CD4-positive, CD25-positive, alpha-beta regulatory T cell (primary cell): ENCODE measurements at regions not wholly inside any gene's neighbourhood (a gene's known extent, or its start where the extent isn't known, plus 50 kb on each side); places are given as distances from the start of the nearest gene placed in this dataset.

Experiments used
- ATAC-seq, 2 donors: fragments of 150-1000 bp; cut with Tn5 transposase; one replicate each; pipeline ENCODE4 v1.10.0; 2021; ENCODE audit warnings: low read depth in 2 of 2, moderate number of reproducible peaks in 2 of 2, moderate library complexity in 1 of 2
- DNase-seq, 3 donors: peaks; one replicate each; pipeline versions ENCODE4 v3.0.0 to v3.0.0-alpha.2; 2012 to 2022; ENCODE audit warnings: mixed read lengths in 1 of 3
- H3K27ac ChIP-seq: one replicate; pipeline ENCODE4 v1.7.0; 2013; ENCODE audit warnings: mild to moderate bottlenecking, low read length; ENCODE audit not compliant: insufficient read depth, poor library complexity, severe bottlenecking
- H3K27me3 ChIP-seq: one replicate; pipeline ENCODE4 v1.7.0; 2013; ENCODE audit warnings: low read length; ENCODE audit not compliant: control insufficient read depth, insufficient read depth
- H3K36me3 ChIP-seq: one replicate; pipeline ENCODE4 v1.7.0; 2013; ENCODE audit warnings: mild to moderate bottlenecking, low read length, moderate library complexity; ENCODE audit not compliant: control insufficient read depth, insufficient read depth
- H3K4me1 ChIP-seq: 2 replicates; pipeline ENCODE4 v1.7.0; 2013; ENCODE audit warnings: mild to moderate bottlenecking, low read length; ENCODE audit not compliant: insufficient read depth, control insufficient read depth, poor library complexity, severe bottlenecking
- H3K4me3 ChIP-seq: one replicate; pipeline ENCODE4 v1.7.0; 2013; ENCODE audit warnings: low read depth, mild to moderate bottlenecking, low read length, moderate library complexity
- H3K9me3 ChIP-seq, 2 experiments: 1 replicate in 1 of 2; 2 replicates in 1 of 2; pipeline ENCODE4 v1.7.0; 2013; ENCODE audit warnings: low read length in 2 of 2, mild to moderate bottlenecking in 1 of 2, moderate library complexity in 1 of 2; ENCODE audit not compliant: control insufficient read depth in 2 of 2
- H3K27ac Mint-ChIP-seq, 3 donors: one replicate each; pipeline ENCODE4 v1.8.0; 2020 to 2022; ENCODE audit warnings: mild to moderate bottlenecking in 3 of 3, mixed read lengths in 3 of 3, moderate library complexity in 2 of 3
- H3K27me3 Mint-ChIP-seq: one replicate; pipeline ENCODE4 v1.8.0; 2022; ENCODE audit warnings: mild to moderate bottlenecking, mixed read lengths
- H3K36me3 Mint-ChIP-seq: one replicate; pipeline ENCODE4 v1.8.0; 2020; ENCODE audit warnings: mixed read lengths
- H3K4me1 Mint-ChIP-seq, 4 donors: one replicate each; pipeline ENCODE4 v1.8.0; 2020 to 2022; ENCODE audit warnings: mixed read lengths in 4 of 4, mild to moderate bottlenecking in 1 of 4
- H3K4me3 Mint-ChIP-seq, 4 donors: one replicate each; pipeline ENCODE4 v1.8.0; 2020 to 2022; ENCODE audit warnings: mild to moderate bottlenecking in 4 of 4, mixed read lengths in 4 of 4, moderate library complexity in 3 of 4
- H3K9me3 Mint-ChIP-seq, 7 donors: one replicate each; pipeline ENCODE4 v1.8.0; 2020 to 2022; ENCODE audit warnings: mixed read lengths in 7 of 7, mild to moderate bottlenecking in 3 of 7, moderate library complexity in 2 of 7

DNA sequence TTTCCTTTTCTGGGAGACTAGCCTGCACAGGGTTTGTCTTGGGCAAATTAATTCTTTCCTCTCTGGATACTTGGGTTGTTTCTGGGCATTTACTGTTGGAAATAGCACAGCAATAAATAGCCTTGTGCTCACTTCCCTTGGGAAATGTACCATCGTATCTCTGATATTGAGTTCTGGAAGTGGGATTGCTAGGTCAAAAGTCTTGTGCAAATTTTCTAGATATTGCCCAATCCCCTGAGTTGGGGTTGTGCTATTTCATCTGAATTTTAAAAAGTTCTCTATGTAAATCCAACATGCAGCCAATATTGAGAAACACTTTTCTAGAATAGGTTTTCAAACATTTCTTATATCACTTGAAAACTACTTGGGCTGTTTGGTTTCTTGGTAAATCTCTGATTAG is 64.0 kb upstream of the ELOVL5 start:
- Mint-ChIP-seq H3K9me3 (no peaks in the 10 kb centered on the region), H3K4me3 (no peak overlapping the region), H3K4me1 (peaks cover 3 to 6% (median 4%) of the 10 kb centered on the region in 4 donors), H3K36me3 (no peaks in the 10 kb centered on the region), H3K27me3 (peaks cover 5% of the 10 kb centered on the region), H3K27ac (no peak overlapping the region)
- ATAC-seq, result no peak
- H3K4me1 ChIP-seq, result no peaks in the 10 kb centered on the region
- H3K27ac ChIP-seq, result no peak overlapping the region
- H3K27me3 ChIP-seq, result no peaks in the 10 kb centered on the region
- H3K9me3 ChIP-seq, result no peaks in the 10 kb centered on the region
- no peaks in the 10 kb centered on the region for H3K36me3 ChIP-seq
- DNase-seq, result no peak
- H3K4me3 ChIP-seq, result no peak overlapping the region

GRCh38 chr6:53412021-53412715 is 63.4 kb upstream of the ELOVL5 start:
- H3K27ac Mint-ChIP-seq, result no peak overlapping the region
- Histone ChIP-seq H3K4me1 (no peaks in the 10 kb centered on the region), H3K36me3 (no peaks in the 10 kb centered on the region), H3K4me3 (no peak overlapping the region), H3K27me3 (no peaks in the 10 kb centered on the region), H3K9me3 (no peaks in the 10 kb centered on the region), H3K27ac (no peak overlapping the region)
- H3K27me3 Mint-ChIP-seq, result peaks cover 5% of the 10 kb centered on the region
- no peaks in the 10 kb centered on the region for H3K36me3 Mint-ChIP-seq
- ATAC-seq (no peak), DNase-seq (no peak)
- no peak overlapping the region for H3K4me3 Mint-ChIP-seq
- peaks cover 3 to 6% (median 4%) of the 10 kb centered on the region in 4 donors for H3K4me1 Mint-ChIP-seq
- no peaks in the 10 kb centered on the region for H3K9me3 Mint-ChIP-seq

DNA sequence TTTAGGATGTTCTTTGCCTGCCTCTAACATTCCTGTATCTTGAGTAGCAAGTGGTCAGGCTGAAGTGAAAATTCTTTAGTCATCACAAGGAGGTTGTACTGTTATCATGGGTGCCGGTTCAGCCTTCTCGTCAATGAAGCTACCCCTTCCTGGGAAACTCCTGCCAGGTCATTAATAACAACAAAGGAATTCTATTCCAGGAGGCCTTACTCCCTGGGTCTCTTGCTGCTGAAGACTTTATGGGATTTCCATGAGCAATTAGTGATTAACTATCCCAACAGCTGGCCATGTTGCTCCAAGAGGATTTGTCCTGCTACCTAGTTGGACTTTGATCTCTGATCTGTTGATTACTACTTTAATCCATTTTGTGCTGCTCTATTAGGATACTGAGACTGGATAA is 62.7 kb upstream of the ELOVL5 start:
- Mint-ChIP-seq H3K4me1 (peaks cover 3 to 6% (median 4%) of the 10 kb centered on the region in 4 donors), H3K36me3 (no peaks in the 10 kb centered on the region), H3K9me3 (no peaks in the 10 kb centered on the region), H3K27ac (no peak overlapping the region), H3K4me3 (no peak overlapping the region), H3K27me3 (peaks cover 5% of the 10 kb centered on the region)
- Histone ChIP-seq H3K9me3 (no peaks in the 10 kb centered on the region), H3K4me3 (no peak overlapping the region), H3K27me3 (peaks cover 2% of the 10 kb centered on the region), H3K36me3 (no peaks in the 10 kb centered on the region), H3K27ac (no peak overlapping the region), H3K4me1 (no peaks in the 10 kb centered on the region)
- ATAC-seq (no peak), DNase-seq (no peak)

DNA sequence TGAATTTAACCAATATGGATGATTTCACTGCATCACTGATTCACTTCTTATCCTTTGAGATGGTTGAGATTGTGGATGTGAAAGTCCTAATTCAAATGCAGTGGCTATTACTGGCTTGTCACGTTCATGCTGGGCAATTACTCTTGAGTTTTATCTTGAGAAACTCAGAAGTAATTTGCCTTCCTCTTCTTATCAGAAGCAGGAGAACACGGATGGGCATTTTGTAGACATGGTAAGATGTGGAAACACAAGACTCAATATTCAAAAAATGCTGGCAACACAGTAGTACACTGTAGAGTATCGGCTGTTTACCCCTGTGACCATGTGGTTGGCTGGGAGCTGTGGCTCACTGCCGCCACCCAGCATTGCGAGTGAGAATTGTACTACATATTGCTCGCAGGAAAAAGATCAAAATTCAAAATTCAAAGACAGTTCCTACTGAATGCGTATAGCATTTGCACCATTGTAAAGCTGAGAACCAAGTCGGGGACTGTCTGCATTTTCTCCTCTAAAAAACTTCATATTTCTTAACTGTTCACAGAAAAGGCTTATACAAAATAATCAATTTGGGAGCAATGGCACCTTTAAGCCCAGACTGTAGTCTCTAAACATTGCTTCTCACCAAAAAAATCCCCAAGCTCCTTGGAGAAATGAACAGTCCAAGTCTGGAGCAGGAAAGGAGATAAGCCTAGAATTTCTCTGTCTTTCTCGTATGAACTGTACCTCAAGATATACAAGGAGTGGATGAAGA is 61.9 kb upstream of the ELOVL5 start:
- H3K4me1 Mint-ChIP-seq, result peaks cover 3 to 6% (median 4%) of the 10 kb centered on the region in 4 donors
- Histone ChIP-seq H3K36me3 (no peaks in the 10 kb centered on the region), H3K27me3 (peaks cover 2% of the 10 kb centered on the region), H3K4me1 (no peaks in the 10 kb centered on the region), H3K4me3 (no peak overlapping the region), H3K9me3 (no peaks in the 10 kb centered on the region), H3K27ac (no peak overlapping the region)
- peak; percentile 28 to 69 (median 69) for DNase-seq
- no peaks in the 10 kb centered on the region for H3K36me3 Mint-ChIP-seq
- ATAC-seq, result peak; percentile 88 to 99
- H3K4me3 Mint-ChIP-seq, result no peak overlapping the region
- no peaks in the 10 kb centered on the region for H3K9me3 Mint-ChIP-seq
- peaks cover 5% of the 10 kb centered on the region for H3K27me3 Mint-ChIP-seq
- H3K27ac Mint-ChIP-seq, result no peak overlapping the region

DNA sequence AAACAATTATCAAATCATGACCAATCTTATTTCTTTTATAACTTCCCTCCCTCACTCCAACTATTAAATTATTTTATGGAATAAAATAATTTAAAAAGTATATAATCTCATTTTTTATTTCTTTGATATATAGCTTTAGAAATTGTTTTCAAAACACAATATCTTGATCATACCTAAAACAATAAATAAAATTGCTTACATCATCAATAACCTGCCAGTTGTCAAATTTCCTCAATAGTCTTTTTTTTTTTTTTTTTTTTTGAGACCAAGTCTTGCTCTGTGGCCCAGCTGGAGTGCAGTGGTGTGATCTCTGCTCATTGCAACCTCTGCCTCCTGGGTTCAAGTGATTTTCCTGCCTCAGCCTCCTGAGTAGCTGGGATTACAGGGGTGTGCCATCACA is 60.1 kb upstream of the ELOVL5 start:
- Mint-ChIP-seq H3K4me3 (no peak overlapping the region), H3K36me3 (no peaks in the 10 kb centered on the region), H3K27me3 (peaks cover 5% of the 10 kb centered on the region), H3K4me1 (peaks cover 3 to 6% (median 4%) of the 10 kb centered on the region in 4 donors), H3K27ac (no peak overlapping the region), H3K9me3 (no peaks in the 10 kb centered on the region)
- no peak overlapping the region for H3K27ac ChIP-seq
- H3K9me3 ChIP-seq, result no peaks in the 10 kb centered on the region
- no peaks in the 10 kb centered on the region for H3K36me3 ChIP-seq
- peaks cover 2% of the 10 kb centered on the region for H3K27me3 ChIP-seq
- H3K4me3 ChIP-seq, result no peak overlapping the region
- no peak for DNase-seq
- no peak for ATAC-seq
- no peaks in the 10 kb centered on the region for H3K4me1 ChIP-seq

- no peak for DNase-seq
- H3K36me3 Mint-ChIP-seq, result no peaks in the 10 kb centered on the region
- no peaks in the 10 kb centered on the region for H3K4me1 Mint-ChIP-seq
- no peaks in the 10 kb centered on the region for H3K9me3 ChIP-seq
- no peaks in the 10 kb centered on the region for H3K36me3 ChIP-seq
- no peak overlapping the region for H3K27ac Mint-ChIP-seq
- no peaks in the 10 kb centered on the region for H3K27me3 Mint-ChIP-seq
- ATAC-seq, result no peak
- H3K27ac ChIP-seq, result no peak overlapping the region
- no peak overlapping the region for H3K4me3 ChIP-seq
- no peaks in the 10 kb centered on the region for H3K9me3 Mint-ChIP-seq
- no peaks in the 10 kb centered on the region for H3K4me1 ChIP-seq
- no peak overlapping the region for H3K4me3 Mint-ChIP-seq
- peaks cover 2% of the 10 kb centered on the region for H3K27me3 ChIP-seq
These were observed 50.2 kb upstream of the ELOVL5 start for GRCh38 chr6:53399027-53399344.

- no peaks in the 10 kb centered on the region for H3K4me1 Mint-ChIP-seq
- Histone ChIP-seq H3K9me3 (no peaks in the 10 kb centered on the region), H3K36me3 (no peaks in the 10 kb centered on the region), H3K27me3 (peaks cover 2% of the 10 kb centered on the region), H3K4me1 (no peaks in the 10 kb centered on the region), H3K27ac (no peak overlapping the region), H3K4me3 (no peak overlapping the region)
- DNase-seq, result no peak
- ATAC-seq, result no peak
- no peaks in the 10 kb centered on the region for H3K9me3 Mint-ChIP-seq
- H3K27me3 Mint-ChIP-seq, result no peaks in the 10 kb centered on the region
- no peaks in the 10 kb centered on the region for H3K36me3 Mint-ChIP-seq
- no peak overlapping the region for H3K4me3 Mint-ChIP-seq
- no peak overlapping the region for H3K27ac Mint-ChIP-seq
These were observed 49.7 kb upstream of the ELOVL5 start for GRCh38 chr6:53398247-53399026.
